Transverse colon (tissue), 4 donors: ENCODE measurements at regions not wholly inside any gene's neighbourhood (a gene's known extent, or its start where the extent isn't known, plus 50 kb on each side); places are given as distances from the start of the nearest gene placed in this dataset.

Source experiments
- DNase-seq: peaks from one replicate; pipeline ENCODE4 v3.0.0-alpha.2; 2019
- H3K27ac ChIP-seq, 4 donors: fragments of 200-600 bp; sonication (generic); 2 replicates each; pipeline ENCODE4 v1.5.1; 2016 to 2018; ENCODE audit warnings: inconsistent platforms in 4 of 4
- H3K27me3 ChIP-seq: fragments of 200-600 bp; sonication (generic); 2 replicates; pipeline ENCODE4 v1.5.1; 2017; ENCODE audit warnings: inconsistent platforms
- H3K36me3 ChIP-seq, 4 donors: fragments of 200-600 bp; sonication (generic); 2 replicates each; pipeline ENCODE4 v1.5.1; 2017 to 2019; ENCODE audit warnings: inconsistent platforms in 4 of 4
- H3K4me1 ChIP-seq, 4 donors: fragments of 200-600 bp; sonication (generic); 2 replicates each; pipeline ENCODE4 v1.5.1; 2017 to 2020; ENCODE audit warnings: inconsistent platforms in 4 of 4
- H3K4me3 ChIP-seq, 4 donors: fragments of 200-600 bp; sonication (generic); 1 replicate in 1 of 4; 2 replicates in 3 of 4; pipeline versions ENCODE4 v1.5.1 to v1.6.1; 2017 to 2019; ENCODE audit warnings: inconsistent platforms in 4 of 4
- H3K9me3 ChIP-seq, 2 donors: fragments of 200-600 bp; sonication (generic); 2 replicates each; pipeline ENCODE4 v1.5.1; 2017 to 2019; ENCODE audit warnings: inconsistent platforms in 2 of 2
- CTCF ChIP-seq, 5 experiments: fragments of 200-600 bp in 3 of 5; fragments of 450-650 bp in 2 of 5; sonication (generic) in 3 of 5; IDR thresholded peaks; 1 replicate in 2 of 5; 2 replicates in 3 of 5; pipeline ENCODE4 v1.5.1; 2016 to 2017; ENCODE audit warnings: antibody characterized with exemption in 5 of 5, inconsistent platforms in 3 of 5, mild to moderate bottlenecking in 2 of 5, moderate library complexity in 1 of 5
- EP300 ChIP-seq: sonication (generic); formaldehyde crosslinking; IDR thresholded peaks from one replicate; pipeline ENCODE4 v1.6.1; 2017; ENCODE audit warnings: antibody characterized with exemption, low read depth
- POLR2A ChIP-seq: fragments of 450-650 bp; IDR thresholded peaks from one replicate; pipeline ENCODE4 v1.6.1; 2016; ENCODE audit warnings: antibody characterized with exemption, mild to moderate bottlenecking, moderate library complexity
- POLR2AphosphoS5 ChIP-seq, 3 donors: sonication (generic); formaldehyde crosslinking; IDR thresholded peaks; one replicate each; pipeline ENCODE4 v1.6.1; 2016; ENCODE audit warnings: antibody characterized with exemption in 3 of 3
- WGBS, 2 donors: methylation state at CpG; one replicate each; pipeline ENCODE4 v1.1.5; 2018; ENCODE audit warnings: low coverage in 1 of 2; 5-methylcytosine and 5-hydroxymethylcytosine counted together
- in situ Hi-C, 4 donors: fragments of 200-750 bp; cut with MboI; loops; one replicate each; pipeline versions ENCODE4 v1.15.0 to v1.15.1; 2017; ENCODE audit warnings: low sequenced_read_pairs in 3 of 4, low pct_ligation_motif_present in 1 of 4, low pct_unique_long_range_greater_than_20kb in 1 of 4
- intact Hi-C: fragments of 100-400 bp; cut with DNase I; formaldehyde crosslinking; loops from one replicate; pipeline ENCODE4 v1.15.1; 2023; ENCODE audit warnings: low total_unique reads

- 68% methylated on average over 3 to 8 of the region's 8 CpGs for WGBS, 2 donors
- Histone ChIP-seq H3K36me3 (no peaks in the 10 kb centered on the region), H3K27me3 (no peaks in the 10 kb centered on the region), H3K4me3 (no peak overlapping the region), H3K27ac (no peak overlapping the region), H3K9me3 (no peaks in the 10 kb centered on the region), H3K4me1 (no peaks in the 10 kb centered on the region)
- no peak for DNase-seq
- TF ChIP-seq POLR2AphosphoS5 (IDR thresholded peaks at IDR 0.05) (no peak), POLR2A (no peak), EP300 (no peak), CTCF (IDR thresholded peaks at IDR 0.05) (no peak)
- intact Hi-C loops: no loop called here
- in situ Hi-C loops: no loop called here
Observed at GRCh38 chr21:35265170-35265877, 216.2 kb upstream of the RUNX1 start.

GRCh38 chr21:35259457-35259856 lies 210.4 kb upstream of the RUNX1 start:
- H3K27ac ChIP-seq: no peak overlapping the region
- no peaks in the 10 kb centered on the region for H3K9me3 ChIP-seq
- H3K4me3 ChIP-seq: no peak overlapping the region
- DNase-seq: no peak
- H3K27me3 ChIP-seq: no peaks in the 10 kb centered on the region
- H3K4me1 ChIP-seq: peaks cover 7 to 24% (median 18%) of the 10 kb centered on the region in 4 donors
- in situ Hi-C loops (no loop called here), intact Hi-C loops (no loop called here)
- WGBS, 2 donors: 55% methylated on average over 2 of the region's 2 CpGs; no CpG with 5 or more reads in 1 of the 2 donors
- TF ChIP-seq EP300: no peak
- no peak for TF ChIP-seq POLR2A
- TF ChIP-seq CTCF (IDR thresholded peaks at IDR 0.05): no peak
- TF ChIP-seq POLR2AphosphoS5 (IDR thresholded peaks at IDR 0.05): no peak
- H3K36me3 ChIP-seq: no peaks in the 10 kb centered on the region

- no peak for DNase-seq
- Histone ChIP-seq H3K4me3 (no peak overlapping the region), H3K27me3 (no peaks in the 10 kb centered on the region), H3K27ac (no peak overlapping the region), H3K36me3 (no peaks in the 10 kb centered on the region), H3K9me3 (no peaks in the 10 kb centered on the region), H3K4me1 (peaks cover 7 to 33% (median 20%) of the 10 kb centered on the region in 4 donors)
- in situ Hi-C loops (no loop called here), intact Hi-C loops (no loop called here)
- 82 to 85% methylated on average over 6 of the region's 6 CpGs for WGBS, 2 donors
- TF ChIP-seq POLR2A (no peak), POLR2AphosphoS5 (IDR thresholded peaks at IDR 0.05) (no peak), CTCF (IDR thresholded peaks at IDR 0.05) (no peak), EP300 (no peak)
Observed at GRCh38 chr21:35258521-35258920, 209.4 kb upstream of the RUNX1 start.

GRCh38 chr21:35257413-35257812 lies 208.3 kb upstream of the RUNX1 start:
- H3K4me1 ChIP-seq: peaks cover 7 to 33% (median 20%) of the 10 kb centered on the region in 4 donors
- H3K9me3 ChIP-seq: no peaks in the 10 kb centered on the region
- intact Hi-C loops (no loop called here), in situ Hi-C loops (no loop called here)
- H3K27me3 ChIP-seq: no peaks in the 10 kb centered on the region
- H3K36me3 ChIP-seq: no peaks in the 10 kb centered on the region
- peak; percentile 51 for DNase-seq
- WGBS, 2 donors: 0 to 12% methylated on average over 1 to 2 of the region's 2 CpGs
- TF ChIP-seq CTCF (IDR thresholded peaks at IDR 0.05) (no peak), POLR2AphosphoS5 (IDR thresholded peaks at IDR 0.05) (peak in 2 of 3 donors; percentile 10 to 29), EP300 (no peak)
- H3K4me3 ChIP-seq: no peak overlapping the region
- H3K27ac ChIP-seq: peak overlapping the region; percentile 62 to 70 (median 69)
